GM06990 (cell line): ENCODE measurements at regions not wholly inside any gene's neighbourhood (a gene's known extent, or its start where the extent isn't known, plus 50 kb on each side); places are given as distances from the start of the nearest gene placed in this dataset.

ENCODE experiments used
- DNase-seq: peaks from one replicate; pipeline ENCODE4 v3.0.0-alpha.2; 2011; ENCODE audit not compliant: insufficient read length; ENCODE audit errors: extremely low read depth
- H3K27me3 ChIP-seq: replicated peaks from 2 replicates; pipeline ENCODE4 v1.6.0; 2011; ENCODE audit warnings: low read length; ENCODE audit not compliant: control insufficient read depth, insufficient read depth
- H3K36me3 ChIP-seq: 2 replicates; pipeline ENCODE4 v1.5.1; 2011; ENCODE audit warnings: low read length; ENCODE audit not compliant: control insufficient read depth, insufficient read depth
- H3K4me3 ChIP-seq: replicated peaks from 2 replicates; pipeline ENCODE4 v1.5.1; 2011; ENCODE audit warnings: low read depth, mild to moderate bottlenecking, control low read depth, low read length
- CTCF ChIP-seq: IDR thresholded peaks from 2 replicates; pipeline ENCODE4 v1.5.1; 2011; ENCODE audit warnings: low read length, control low read depth, mild to moderate bottlenecking, inconsistent platforms; ENCODE audit not compliant: insufficient read depth, poor library complexity, severe bottlenecking

- DNase-seq, result no peak
- Histone ChIP-seq H3K4me3 (no peak overlapping the region), H3K36me3 (no peaks in the 10 kb centered on the region), H3K27me3 (no peaks in the 10 kb centered on the region)
- no peak for TF ChIP-seq CTCF
These were observed 112.2 kb downstream of the TRIB2 start for GRCh38 chr2:12828980-12829379.

GRCh38 chr2:12831016-12831415, 114.3 kb downstream of the TRIB2 start:
- Histone ChIP-seq H3K4me3 (no peak overlapping the region), H3K36me3 (no peaks in the 10 kb centered on the region), H3K27me3 (no peaks in the 10 kb centered on the region)
- TF ChIP-seq CTCF, result no peak
- DNase-seq, result no peak

- no peaks in the 10 kb centered on the region for H3K27me3 ChIP-seq
- no peak for DNase-seq
- no peak for TF ChIP-seq CTCF
- H3K36me3 ChIP-seq, result no peaks in the 10 kb centered on the region
- no peak overlapping the region for H3K4me3 ChIP-seq
These were observed 117.5 kb downstream of the TRIB2 start for GRCh38 chr2:12834239-12834638.

- TF ChIP-seq CTCF, result no peak
- no peaks in the 10 kb centered on the region for H3K27me3 ChIP-seq
- H3K36me3 ChIP-seq, result no peaks in the 10 kb centered on the region
- no peak for DNase-seq
- H3K4me3 ChIP-seq, result no peak overlapping the region
These were observed 119.0 kb downstream of the TRIB2 start for GRCh38 chr2:12835733-12836132.

- Histone ChIP-seq H3K4me3 (no peak overlapping the region), H3K36me3 (no peaks in the 10 kb centered on the region), H3K27me3 (no peaks in the 10 kb centered on the region)
- DNase-seq, result no peak
- TF ChIP-seq CTCF, result no peak
These were observed 122.6 kb downstream of the TRIB2 start for GRCh38 chr2:12839339-12839738.

GRCh38 chr2:12841021-12841420, 124.3 kb downstream of the TRIB2 start:
- TF ChIP-seq CTCF, result no peak
- no peak overlapping the region for H3K4me3 ChIP-seq
- no peaks in the 10 kb centered on the region for H3K36me3 ChIP-seq
- no peak for DNase-seq
- no peaks in the 10 kb centered on the region for H3K27me3 ChIP-seq
